Thoracic aorta (tissue), 2 donors: ENCODE measurements at regions not wholly inside any gene's neighbourhood (a gene's known extent, or its start where the extent isn't known, plus 50 kb on each side); places are given as distances from the start of the nearest gene placed in this dataset.
"Not testable (repeated sequence)": the region's sequence is repeated elsewhere in the genome, so short reads cannot be mapped to it uniquely, and the experiment has no call there.

ENCODE experiments used
- ATAC-seq: fragments of 150-250 bp; one replicate; pipeline ENCODE4 v1.8.0; 2017; ENCODE audit warnings: low read depth; ENCODE audit not compliant: insufficient number of reproducible peaks, low FRiP score
- DNase-seq: peaks from one replicate; pipeline ENCODE4 v3.0.0-alpha.2; 2020; ENCODE audit warnings: low spot score
- H3K27ac ChIP-seq, 2 donors: fragments of 200-600 bp; sonication (generic); 1 replicate in 1 of 2; 2 replicates in 1 of 2; pipeline ENCODE4 v1.5.1; 2016; ENCODE audit warnings: mild to moderate bottlenecking in 2 of 2, moderate library complexity in 2 of 2
- H3K27me3 ChIP-seq: fragments of 200-600 bp; sonication (generic); replicated peaks from 2 replicates; pipeline ENCODE4 v1.6.0; 2016; ENCODE audit warnings: mild to moderate bottlenecking; ENCODE audit not compliant: insufficient read depth
- H3K36me3 ChIP-seq: fragments of 200-600 bp; sonication (generic); one replicate; pipeline ENCODE4 v1.5.1; 2016
- H3K4me1 ChIP-seq, 2 donors: fragments of 200-600 bp; sonication (generic); 1 replicate in 1 of 2; 2 replicates in 1 of 2; pipeline versions ENCODE4 v1.5.1 to v1.6.0; 2016; ENCODE audit warnings: low read depth in 2 of 2, mild to moderate bottlenecking in 1 of 2; ENCODE audit not compliant: control insufficient read depth in 1 of 2
- H3K4me3 ChIP-seq: fragments of 200-600 bp; sonication (generic); 2 replicates; pipeline ENCODE4 v1.5.1; 2016; ENCODE audit warnings: mild to moderate bottlenecking
- H3K9me3 ChIP-seq: fragments of 200-600 bp; sonication (generic); 2 replicates; pipeline ENCODE4 v1.5.1; 2016
- CTCF ChIP-seq: fragments of 200-600 bp; sonication (generic); IDR thresholded peaks from one replicate; pipeline ENCODE4 v1.5.1; 2019; ENCODE audit warnings: antibody characterized with exemption

GRCh38 chr17:16872351-16873173 is 99.4 kb downstream of the TNFRSF13B start:
- no peaks in the 10 kb centered on the region for H3K9me3 ChIP-seq
- H3K36me3 ChIP-seq: no peaks in the 10 kb centered on the region
- TF ChIP-seq CTCF: no peak
- no peak overlapping the region for H3K27ac ChIP-seq
- no peaks in the 10 kb centered on the region for H3K27me3 ChIP-seq
- no peak for ATAC-seq
- DNase-seq: no peak
- H3K4me1 ChIP-seq: peaks cover 0 to 22% of the 10 kb centered on the region in 2 donors
- no peak overlapping the region for H3K4me3 ChIP-seq

- ATAC-seq, H3K36me3 ChIP-seq, H3K27ac ChIP-seq, H3K4me3 ChIP-seq, H3K27me3 ChIP-seq, H3K9me3 ChIP-seq, DNase-seq: not testable (repeated sequence)
- H3K4me1 ChIP-seq: peaks cover 0 to 22% of the 10 kb centered on the region in 2 donors
Measured at GRCh38 chr17:16871446-16872190, 100.3 kb downstream of the TNFRSF13B start.

- no peak overlapping the region for H3K27ac ChIP-seq
- peaks cover 0 to 19% of the 10 kb centered on the region in 2 donors for H3K4me1 ChIP-seq
- ATAC-seq (no peak), DNase-seq (no peak)
- no peaks in the 10 kb centered on the region for H3K27me3 ChIP-seq
- no peak overlapping the region for H3K4me3 ChIP-seq
- no peaks in the 10 kb centered on the region for H3K9me3 ChIP-seq
- no peaks in the 10 kb centered on the region for H3K36me3 ChIP-seq
- no peak for TF ChIP-seq CTCF
Measured at GRCh38 chr17:16870253-16871245, 101.4 kb downstream of the TNFRSF13B start.

GRCh38 chr17:16869531-16870252 is 102.2 kb downstream of the TNFRSF13B start:
- not testable (repeated sequence) for ATAC-seq, H3K4me3 ChIP-seq, H3K27ac ChIP-seq, H3K27me3 ChIP-seq, H3K9me3 ChIP-seq, H3K36me3 ChIP-seq, DNase-seq
- H3K4me1 ChIP-seq: peaks cover 0 to 17% of the 10 kb centered on the region in 2 donors

- not testable (repeated sequence) for H3K4me3 ChIP-seq, H3K27ac ChIP-seq, H3K9me3 ChIP-seq, DNase-seq, H3K36me3 ChIP-seq, ATAC-seq, H3K27me3 ChIP-seq
- H3K4me1 ChIP-seq: peaks cover 0 to 17% of the 10 kb centered on the region in 2 donors
Measured at GRCh38 chr17:16868616-16869015, 103.3 kb downstream of the TNFRSF13B start.

GRCh38 chr17:16867545-16867944 is 104.4 kb downstream of the TNFRSF13B start:
- H3K4me1 ChIP-seq: peaks cover 0 to 17% of the 10 kb centered on the region in 2 donors
- not testable (repeated sequence) for H3K36me3 ChIP-seq, DNase-seq, H3K9me3 ChIP-seq, H3K4me3 ChIP-seq, H3K27me3 ChIP-seq, H3K27ac ChIP-seq, ATAC-seq

- not testable (repeated sequence) for DNase-seq, H3K36me3 ChIP-seq, H3K9me3 ChIP-seq, H3K4me3 ChIP-seq, H3K27ac ChIP-seq, ATAC-seq, H3K27me3 ChIP-seq
- H3K4me1 ChIP-seq: peaks cover 0 to 17% of the 10 kb centered on the region in 2 donors
Measured at GRCh38 chr17:16866841-16867240, 105.1 kb downstream of the TNFRSF13B start.
